ENCODE measurements at regions not wholly inside any gene's neighbourhood (a gene's known extent, or its start where the extent isn't known, plus 50 kb on each side); places are given as distances from the start of the nearest gene placed in this dataset.

- DNase-seq (ENCODE audit: extremely low spot score) = no peak
- ChIA-PET POLR2A (no interaction called here), CTCF (interaction anchor here (0.7 kb wide), 1 partner anchor 26 kb away, joined by 3 read pairs; no protein-coding TSS in a partner anchor)
- TF ChIP-seq ARNT (IDR thresholded peaks at IDR 0.05) (no peak), BHLHE40 (IDR thresholded peaks at IDR 0.05; ENCODE audit: borderline replicate concordance) (no peak), FOXK2 (IDR thresholded peaks at IDR 0.05) (no peak), FOXM1 (IDR thresholded peaks at IDR 0.05; ENCODE audit: borderline replicate concordance) (no peak), ZNF384 (IDR thresholded peaks at IDR 0.05) (no peak), CTBP1 (IDR thresholded peaks at IDR 0.05; ENCODE audit: borderline replicate concordance) (no peak), ELF4 (IDR thresholded peaks at IDR 0.05) (no peak), FOXA1 (IDR thresholded peaks at IDR 0.05) (no peak)
Observed at GRCh38 chr7:46512891-46513413, 591.9 kb upstream of the IGFBP3 start.

GRCh38 chr7:46511442-46512215, 590.6 kb upstream of the IGFBP3 start:
- CTCF ChIA-PET = no interaction called here
- TF ChIP-seq ELF4 (IDR thresholded peaks at IDR 0.05) = no peak
- POLR2A ChIA-PET = no interaction called here
- no peak for DNase-seq (ENCODE audit: extremely low spot score)

- TF ChIP-seq FOXM1 (IDR thresholded peaks at IDR 0.05; ENCODE audit: borderline replicate concordance) = no peak
- no peak for DNase-seq (ENCODE audit: extremely low spot score)
- POLR2A ChIA-PET = no interaction called here
- CTCF ChIA-PET = no interaction called here
Observed at GRCh38 chr7:46508583-46508982, 587.5 kb upstream of the IGFBP3 start.

GRCh38 chr7:46507560-46507959, 586.5 kb upstream of the IGFBP3 start:
- no peak for DNase-seq (ENCODE audit: extremely low spot score)
- no peak for TF ChIP-seq TARDBP (IDR thresholded peaks at IDR 0.05)
- ChIA-PET POLR2A (no interaction called here), CTCF (no interaction called here)

- CTCF ChIA-PET = no interaction called here
- TF ChIP-seq SP1 (IDR thresholded peaks at IDR 0.05) (no peak), FOXM1 (IDR thresholded peaks at IDR 0.05; ENCODE audit: borderline replicate concordance) (no peak), HDGF (IDR thresholded peaks at IDR 0.05; ENCODE audit: borderline replicate concordance) (no peak), ELF4 (IDR thresholded peaks at IDR 0.05) (no peak), NFRKB (IDR thresholded peaks at IDR 0.05) (no peak), ARNT (IDR thresholded peaks at IDR 0.05) (no peak), CTBP1 (IDR thresholded peaks at IDR 0.05; ENCODE audit: borderline replicate concordance) (no peak), LEF1 (IDR thresholded peaks at IDR 0.05; ENCODE audit: borderline replicate concordance) (no peak)
- no peak for DNase-seq (ENCODE audit: extremely low spot score)
- POLR2A ChIA-PET = no interaction called here
Observed at GRCh38 chr7:46494441-46494840, 573.4 kb upstream of the IGFBP3 start.

- no peak for TF ChIP-seq HDGF (IDR thresholded peaks at IDR 0.05; ENCODE audit: borderline replicate concordance)
- TF ChIP-seq ELF4 (IDR thresholded peaks at IDR 0.05) = no peak
- TF ChIP-seq ARNT (IDR thresholded peaks at IDR 0.05) = no peak
- TF ChIP-seq FOXM1 (IDR thresholded peaks at IDR 0.05; ENCODE audit: borderline replicate concordance) = no peak
- TF ChIP-seq ZNF384 (IDR thresholded peaks at IDR 0.05) = no peak
- no peak for TF ChIP-seq SUZ12 (IDR thresholded peaks at IDR 0.05)
- TF ChIP-seq L3MBTL2 (conservative IDR thresholded peaks at IDR 0.05) = no peak
- no peak for TF ChIP-seq PKNOX1 (IDR thresholded peaks at IDR 0.05)
- no peak for TF ChIP-seq TARDBP (IDR thresholded peaks at IDR 0.05)
- TF ChIP-seq CTBP1 (IDR thresholded peaks at IDR 0.05; ENCODE audit: borderline replicate concordance) = no peak
- TF ChIP-seq SP1 (IDR thresholded peaks at IDR 0.05) = no peak
- no peak for TF ChIP-seq BHLHE40 (IDR thresholded peaks at IDR 0.05; ENCODE audit: borderline replicate concordance)
- no peak for TF ChIP-seq NFRKB (IDR thresholded peaks at IDR 0.05)
- no peak for TF ChIP-seq FOXA1 (IDR thresholded peaks at IDR 0.05)
- no peak for TF ChIP-seq LEF1 (IDR thresholded peaks at IDR 0.05; ENCODE audit: borderline replicate concordance)
- no peak for TF ChIP-seq FOXK2 (IDR thresholded peaks at IDR 0.05)
- ChIA-PET POLR2A (no interaction called here), CTCF (no interaction called here)
- DNase-seq (ENCODE audit: extremely low spot score) = no peak
Observed at GRCh38 chr7:46494028-46494427, 573.0 kb upstream of the IGFBP3 start.

GRCh38 chr7:46493196-46493595, 572.1 kb upstream of the IGFBP3 start:
- TF ChIP-seq FOXM1 (IDR thresholded peaks at IDR 0.05; ENCODE audit: borderline replicate concordance) = no peak
- no peak for TF ChIP-seq ZNF384 (IDR thresholded peaks at IDR 0.05)
- TF ChIP-seq HDGF (IDR thresholded peaks at IDR 0.05; ENCODE audit: borderline replicate concordance) = no peak
- TF ChIP-seq L3MBTL2 (conservative IDR thresholded peaks at IDR 0.05) = no peak
- no peak for TF ChIP-seq ARNT (IDR thresholded peaks at IDR 0.05)
- ChIA-PET CTCF (no interaction called here), POLR2A (no interaction called here)
- no peak for DNase-seq (ENCODE audit: extremely low spot score)

- ChIA-PET CTCF (no interaction called here), POLR2A (no interaction called here)
- TF ChIP-seq FOXA1 (IDR thresholded peaks at IDR 0.05) (no peak), SP1 (IDR thresholded peaks at IDR 0.05) (no peak), FOXM1 (IDR thresholded peaks at IDR 0.05; ENCODE audit: borderline replicate concordance) (no peak), TARDBP (IDR thresholded peaks at IDR 0.05) (no peak), SUZ12 (IDR thresholded peaks at IDR 0.05) (no peak), FOXK2 (IDR thresholded peaks at IDR 0.05) (no peak), PKNOX1 (IDR thresholded peaks at IDR 0.05) (no peak), ELF4 (IDR thresholded peaks at IDR 0.05) (no peak), CTBP1 (IDR thresholded peaks at IDR 0.05; ENCODE audit: borderline replicate concordance) (no peak), LEF1 (IDR thresholded peaks at IDR 0.05; ENCODE audit: borderline replicate concordance) (no peak), ZNF384 (IDR thresholded peaks at IDR 0.05) (no peak), BHLHE40 (IDR thresholded peaks at IDR 0.05; ENCODE audit: borderline replicate concordance) (no peak), ARNT (IDR thresholded peaks at IDR 0.05) (no peak), HDGF (IDR thresholded peaks at IDR 0.05; ENCODE audit: borderline replicate concordance) (no peak), L3MBTL2 (conservative IDR thresholded peaks at IDR 0.05) (no peak), NFRKB (IDR thresholded peaks at IDR 0.05) (no peak)
- no peak for DNase-seq (ENCODE audit: extremely low spot score)
Observed at GRCh38 chr7:46492466-46492865, 571.4 kb upstream of the IGFBP3 start.

All from HEK293T (cell line).